ENCODE measurements at regions not wholly inside any gene's neighbourhood (a gene's known extent, or its start where the extent isn't known, plus 50 kb on each side); places are given as distances from the start of the nearest gene placed in this dataset.

DNA sequence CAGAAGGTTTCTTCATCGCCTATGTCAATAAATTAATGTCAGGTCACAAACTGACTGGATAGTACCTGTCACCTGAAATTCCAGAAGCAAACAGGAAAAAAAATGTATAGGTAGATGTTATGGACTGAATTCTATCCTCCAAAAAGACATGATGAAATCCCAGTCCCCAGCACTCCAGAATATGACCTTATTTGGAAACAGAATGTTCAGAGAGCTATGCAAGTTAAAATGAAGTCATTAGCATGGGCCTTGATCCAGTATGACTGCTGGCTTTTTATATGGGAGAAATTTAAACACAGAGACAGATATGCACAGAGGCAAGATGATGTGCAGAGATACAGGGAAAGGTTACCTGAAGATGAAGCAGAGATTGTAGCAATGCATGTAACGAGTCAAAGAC is 953.4 kb downstream of the ZPLD1 start:
- TF ChIP-seq, protein P1, sequence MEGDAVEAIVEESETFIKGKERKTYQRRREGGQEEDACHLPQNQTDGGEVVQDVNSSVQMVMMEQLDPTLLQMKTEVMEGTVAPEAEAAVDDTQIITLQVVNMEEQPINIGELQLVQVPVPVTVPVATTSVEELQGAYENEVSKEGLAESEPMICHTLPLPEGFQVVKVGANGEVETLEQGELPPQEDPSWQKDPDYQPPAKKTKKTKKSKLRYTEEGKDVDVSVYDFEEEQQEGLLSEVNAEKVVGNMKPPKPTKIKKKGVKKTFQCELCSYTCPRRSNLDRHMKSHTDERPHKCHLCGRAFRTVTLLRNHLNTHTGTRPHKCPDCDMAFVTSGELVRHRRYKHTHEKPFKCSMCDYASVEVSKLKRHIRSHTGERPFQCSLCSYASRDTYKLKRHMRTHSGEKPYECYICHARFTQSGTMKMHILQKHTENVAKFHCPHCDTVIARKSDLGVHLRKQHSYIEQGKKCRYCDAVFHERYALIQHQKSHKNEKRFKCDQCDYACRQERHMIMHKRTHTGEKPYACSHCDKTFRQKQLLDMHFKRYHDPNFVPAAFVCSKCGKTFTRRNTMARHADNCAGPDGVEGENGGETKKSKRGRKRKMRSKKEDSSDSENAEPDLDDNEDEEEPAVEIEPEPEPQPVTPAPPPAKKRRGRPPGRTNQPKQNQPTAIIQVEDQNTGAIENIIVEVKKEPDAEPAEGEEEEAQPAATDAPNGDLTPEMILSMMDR (IDR thresholded peaks at IDR 0.05): no peak
- TF ChIP-seq HDAC2 (IDR thresholded peaks at IDR 0.05): no peak
- TF ChIP-seq, protein P2, sequence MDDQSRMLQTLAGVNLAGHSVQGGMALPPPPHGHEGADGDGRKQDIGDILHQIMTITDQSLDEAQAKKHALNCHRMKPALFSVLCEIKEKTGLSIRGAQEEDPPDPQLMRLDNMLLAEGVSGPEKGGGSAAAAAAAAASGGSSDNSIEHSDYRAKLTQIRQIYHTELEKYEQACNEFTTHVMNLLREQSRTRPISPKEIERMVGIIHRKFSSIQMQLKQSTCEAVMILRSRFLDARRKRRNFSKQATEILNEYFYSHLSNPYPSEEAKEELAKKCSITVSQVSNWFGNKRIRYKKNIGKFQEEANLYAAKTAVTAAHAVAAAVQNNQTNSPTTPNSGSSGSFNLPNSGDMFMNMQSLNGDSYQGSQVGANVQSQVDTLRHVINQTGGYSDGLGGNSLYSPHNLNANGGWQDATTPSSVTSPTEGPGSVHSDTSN (IDR thresholded peaks at IDR 0.05): no peak
- no peak for TF ChIP-seq PHF8 (IDR thresholded peaks at IDR 0.05; ENCODE audit: borderline replicate concordance, low read depth)
- TF ChIP-seq POLR2A (IDR thresholded peaks at IDR 0.05; ENCODE audit: low read length): no peak
- TF ChIP-seq, protein P3, sequence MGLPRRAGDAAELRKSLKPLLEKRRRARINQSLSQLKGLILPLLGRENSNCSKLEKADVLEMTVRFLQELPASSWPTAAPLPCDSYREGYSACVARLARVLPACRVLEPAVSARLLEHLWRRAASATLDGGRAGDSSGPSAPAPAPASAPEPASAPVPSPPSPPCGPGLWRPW (IDR thresholded peaks at IDR 0.05): no peak
- TF ChIP-seq, protein P4, sequence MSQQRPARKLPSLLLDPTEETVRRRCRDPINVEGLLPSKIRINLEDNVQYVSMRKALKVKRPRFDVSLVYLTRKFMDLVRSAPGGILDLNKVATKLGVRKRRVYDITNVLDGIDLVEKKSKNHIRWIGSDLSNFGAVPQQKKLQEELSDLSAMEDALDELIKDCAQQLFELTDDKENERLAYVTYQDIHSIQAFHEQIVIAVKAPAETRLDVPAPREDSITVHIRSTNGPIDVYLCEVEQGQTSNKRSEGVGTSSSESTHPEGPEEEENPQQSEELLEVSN (IDR thresholded peaks at IDR 0.05; ENCODE audit: borderline replicate concordance, low read depth): no peak
- no peak for TF ChIP-seq SREBF2 (IDR thresholded peaks at IDR 0.05)
- TF ChIP-seq, protein P5, sequence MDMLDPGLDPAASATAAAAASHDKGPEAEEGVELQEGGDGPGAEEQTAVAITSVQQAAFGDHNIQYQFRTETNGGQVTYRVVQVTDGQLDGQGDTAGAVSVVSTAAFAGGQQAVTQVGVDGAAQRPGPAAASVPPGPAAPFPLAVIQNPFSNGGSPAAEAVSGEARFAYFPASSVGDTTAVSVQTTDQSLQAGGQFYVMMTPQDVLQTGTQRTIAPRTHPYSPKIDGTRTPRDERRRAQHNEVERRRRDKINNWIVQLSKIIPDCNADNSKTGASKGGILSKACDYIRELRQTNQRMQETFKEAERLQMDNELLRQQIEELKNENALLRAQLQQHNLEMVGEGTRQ (IDR thresholded peaks at IDR 0.05): no peak
- no peak for TF ChIP-seq JUNB (IDR thresholded peaks at IDR 0.05)

Measured in A549 (cell line).